ENCODE measurements at regions not wholly inside any gene's neighbourhood (a gene's known extent, or its start where the extent isn't known, plus 50 kb on each side); places are given as distances from the start of the nearest gene placed in this dataset.

DNA sequence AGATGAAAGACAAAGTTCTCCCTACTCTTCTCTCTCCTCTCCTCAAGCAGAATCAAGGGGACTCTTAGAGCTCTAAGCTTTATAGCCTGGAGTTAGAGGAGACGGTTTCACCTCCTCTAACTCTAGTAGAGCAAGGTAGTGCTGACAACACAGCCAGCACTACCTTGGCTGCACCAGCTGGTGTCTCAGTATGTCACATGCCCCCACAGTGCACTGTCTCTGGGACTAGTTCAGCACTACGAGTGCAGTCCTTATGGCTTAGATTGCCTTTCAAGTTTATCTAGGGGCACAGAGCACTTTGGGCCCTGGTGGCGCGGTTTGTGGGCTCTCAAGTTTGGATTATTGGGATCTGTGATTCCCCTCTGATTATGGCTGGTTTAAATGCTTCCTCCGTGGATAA is 614.1 kb upstream of the NECTIN3 start:
- intact Hi-C loops (cut with micrococcal nuclease) = no loop called here
- TF ChIP-seq, protein P1, sequence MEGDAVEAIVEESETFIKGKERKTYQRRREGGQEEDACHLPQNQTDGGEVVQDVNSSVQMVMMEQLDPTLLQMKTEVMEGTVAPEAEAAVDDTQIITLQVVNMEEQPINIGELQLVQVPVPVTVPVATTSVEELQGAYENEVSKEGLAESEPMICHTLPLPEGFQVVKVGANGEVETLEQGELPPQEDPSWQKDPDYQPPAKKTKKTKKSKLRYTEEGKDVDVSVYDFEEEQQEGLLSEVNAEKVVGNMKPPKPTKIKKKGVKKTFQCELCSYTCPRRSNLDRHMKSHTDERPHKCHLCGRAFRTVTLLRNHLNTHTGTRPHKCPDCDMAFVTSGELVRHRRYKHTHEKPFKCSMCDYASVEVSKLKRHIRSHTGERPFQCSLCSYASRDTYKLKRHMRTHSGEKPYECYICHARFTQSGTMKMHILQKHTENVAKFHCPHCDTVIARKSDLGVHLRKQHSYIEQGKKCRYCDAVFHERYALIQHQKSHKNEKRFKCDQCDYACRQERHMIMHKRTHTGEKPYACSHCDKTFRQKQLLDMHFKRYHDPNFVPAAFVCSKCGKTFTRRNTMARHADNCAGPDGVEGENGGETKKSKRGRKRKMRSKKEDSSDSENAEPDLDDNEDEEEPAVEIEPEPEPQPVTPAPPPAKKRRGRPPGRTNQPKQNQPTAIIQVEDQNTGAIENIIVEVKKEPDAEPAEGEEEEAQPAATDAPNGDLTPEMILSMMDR (IDR thresholded peaks at IDR 0.05) = no peak
- Mint-ChIP-seq H3K27ac (no peak overlapping the region), H3K9me3 (peaks cover 7% of the 10 kb centered on the region), H3K36me3 (ENCODE audit: low read depth) (no peaks in the 10 kb centered on the region), H3K27me3 (no peaks in the 10 kb centered on the region), H3K4me1 (no peaks in the 10 kb centered on the region), H3K4me3 (no peak overlapping the region)
- DNase-seq (no peak), ATAC-seq (ENCODE audit: low read depth) (no peak)
- ChIA-PET POLR2A (no interaction called here), CTCF (no interaction called here)

DNA sequence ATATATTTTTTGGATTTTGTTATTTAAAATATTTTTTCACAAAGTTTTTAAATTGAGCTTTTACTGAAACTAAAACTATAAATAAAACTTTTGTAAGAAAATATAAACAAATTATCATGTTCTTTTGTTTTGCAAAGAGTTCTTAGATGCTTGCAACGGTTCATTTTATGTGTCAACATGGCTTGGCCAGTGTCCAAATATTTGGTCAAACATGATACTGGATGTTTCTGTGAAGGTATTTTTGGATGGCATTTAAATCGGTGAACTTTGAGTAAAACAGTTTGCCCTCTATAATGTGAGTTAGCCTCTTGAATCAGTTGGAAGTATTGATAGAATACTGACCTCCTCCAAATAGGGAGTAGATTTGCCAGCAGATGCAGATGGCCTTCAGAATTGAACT is 612.6 kb upstream of the NECTIN3 start:
- no peak for ATAC-seq (ENCODE audit: low read depth)
- H3K4me3 Mint-ChIP-seq = no peak overlapping the region
- peaks cover 7% of the 10 kb centered on the region for H3K9me3 Mint-ChIP-seq
- no peaks in the 10 kb centered on the region for H3K4me1 Mint-ChIP-seq
- DNase-seq = no peak
- intact Hi-C loops (cut with micrococcal nuclease) = no loop called here
- ChIA-PET POLR2A (no interaction called here), CTCF (no interaction called here)
- no peaks in the 10 kb centered on the region for H3K27me3 Mint-ChIP-seq
- TF ChIP-seq, protein P1 (IDR thresholded peaks at IDR 0.05) = no peak
- H3K36me3 Mint-ChIP-seq (ENCODE audit: low read depth) = no peaks in the 10 kb centered on the region
- H3K27ac Mint-ChIP-seq = no peak overlapping the region

DNA sequence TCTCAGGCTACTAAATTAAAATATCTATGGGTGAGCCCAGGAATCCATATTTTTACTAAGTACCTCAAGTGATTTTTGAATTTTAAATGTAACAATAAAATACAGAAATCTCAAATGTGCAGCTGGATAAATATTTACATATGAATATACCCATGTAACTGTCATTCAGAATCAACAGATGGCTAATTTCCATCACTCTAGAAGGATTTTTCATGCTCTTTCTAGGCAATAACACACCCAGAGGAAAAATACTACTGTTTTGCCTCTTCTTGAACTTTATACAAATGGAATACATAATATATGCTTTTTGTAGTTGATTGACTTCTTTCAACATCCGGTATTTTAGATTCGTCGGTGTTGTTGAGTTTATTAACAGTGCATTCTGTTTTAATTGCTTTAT is 601.3 kb upstream of the NECTIN3 start:
- Mint-ChIP-seq H3K27me3 (peaks cover 2% of the 10 kb centered on the region), H3K36me3 (ENCODE audit: low read depth) (no peaks in the 10 kb centered on the region), H3K27ac (no peak overlapping the region), H3K4me1 (no peaks in the 10 kb centered on the region), H3K9me3 (no peaks in the 10 kb centered on the region), H3K4me3 (no peak overlapping the region)
- DNase-seq = no peak
- TF ChIP-seq, protein P1 (IDR thresholded peaks at IDR 0.05) = no peak
- CTCF ChIA-PET = no interaction called here
- POLR2A ChIA-PET = no interaction called here
- ATAC-seq (ENCODE audit: low read depth) = no peak
- intact Hi-C loops (cut with micrococcal nuclease) = no loop called here

DNA sequence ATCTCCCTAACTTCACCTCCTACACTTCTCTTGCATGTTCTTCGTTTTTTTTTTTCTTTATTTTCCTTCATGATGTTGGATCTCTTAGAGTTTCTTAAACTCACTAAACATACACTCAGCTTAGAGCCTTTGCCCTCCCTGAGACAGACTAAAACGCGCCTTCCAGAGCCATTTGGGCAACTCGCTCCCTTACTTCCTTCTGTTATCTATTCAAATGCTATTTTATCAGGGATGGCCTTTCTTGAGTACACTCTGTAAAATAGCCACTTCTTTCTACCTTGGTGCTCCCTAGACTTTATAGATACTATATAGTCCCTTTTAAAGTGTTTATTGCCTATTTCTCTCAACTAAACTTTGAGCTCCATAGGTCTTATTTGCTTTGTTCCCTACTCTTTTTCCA is 598.2 kb upstream of the NECTIN3 start:
- H3K27me3 Mint-ChIP-seq = peaks cover 2% of the 10 kb centered on the region
- no peak overlapping the region for H3K27ac Mint-ChIP-seq
- H3K36me3 Mint-ChIP-seq (ENCODE audit: low read depth) = no peaks in the 10 kb centered on the region
- intact Hi-C loops (cut with micrococcal nuclease) = no loop called here
- H3K9me3 Mint-ChIP-seq = no peaks in the 10 kb centered on the region
- TF ChIP-seq, protein P1 (IDR thresholded peaks at IDR 0.05) = no peak
- no peak overlapping the region for H3K4me3 Mint-ChIP-seq
- CTCF ChIA-PET = no interaction called here
- ATAC-seq (ENCODE audit: low read depth) (no peak), DNase-seq (no peak)
- POLR2A ChIA-PET = no interaction called here
- no peaks in the 10 kb centered on the region for H3K4me1 Mint-ChIP-seq

DNA sequence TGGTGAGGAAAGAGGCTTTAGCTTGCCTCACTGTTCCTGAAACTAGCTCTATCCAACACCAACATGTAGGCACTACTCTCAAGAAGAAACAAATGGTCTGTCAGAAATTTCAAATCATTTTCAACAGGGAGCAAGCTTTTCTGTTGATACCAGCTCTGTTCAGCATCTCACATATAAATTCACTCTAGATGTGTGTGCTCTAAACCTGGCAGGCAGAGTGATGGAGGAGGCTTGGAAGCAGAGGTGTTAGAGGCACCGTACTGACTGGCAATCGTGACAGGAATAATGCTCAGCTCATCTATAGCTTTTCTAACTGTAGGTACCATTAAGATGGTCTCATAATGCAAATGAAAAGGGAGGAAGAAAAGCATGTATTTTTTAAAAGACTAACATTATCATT is 597.2 kb upstream of the NECTIN3 start:
- Mint-ChIP-seq H3K4me3 (no peak overlapping the region), H3K9me3 (no peaks in the 10 kb centered on the region), H3K4me1 (no peaks in the 10 kb centered on the region), H3K36me3 (ENCODE audit: low read depth) (no peaks in the 10 kb centered on the region), H3K27me3 (peaks cover 2% of the 10 kb centered on the region), H3K27ac (no peak overlapping the region)
- TF ChIP-seq, protein P1 (IDR thresholded peaks at IDR 0.05) = no peak
- ChIA-PET POLR2A (no interaction called here), CTCF (no interaction called here)
- ATAC-seq (ENCODE audit: low read depth) (no peak), DNase-seq (no peak)
- intact Hi-C loops (cut with micrococcal nuclease) = no loop called here

All from activated B cell treated with CpG ODN at 0.5 μM for 24 hours (primary cell).